Lower lobe of right lung (tissue), 2 donors: ENCODE measurements at regions not wholly inside any gene's neighbourhood (a gene's known extent, or its start where the extent isn't known, plus 50 kb on each side); places are given as distances from the start of the nearest gene placed in this dataset.

Source experiments
- ATAC-seq, 2 donors: fragments of 200-7000 bp; cut with Tn5 transposase; one replicate each; pipeline ENCODE4 v1.9.1; 2020 to 2022; ENCODE audit warnings: mild to moderate bottlenecking in 2 of 2, moderate library complexity in 2 of 2
- DNase-seq: peaks from one replicate; pipeline ENCODE4 v3.0.0-alpha.2; 2020
- H3K27ac ChIP-seq: fragments of 200-600 bp; one replicate; pipeline ENCODE4 v1.8.0; 2022
- H3K27me3 ChIP-seq: fragments of 200-600 bp; one replicate; pipeline ENCODE4 v1.8.0; 2022; ENCODE audit warnings: low read depth
- H3K36me3 ChIP-seq: fragments of 200-600 bp; one replicate; pipeline ENCODE4 v1.8.0; 2022; ENCODE audit warnings: mild to moderate bottlenecking
- H3K4me1 ChIP-seq: fragments of 200-600 bp; one replicate; pipeline ENCODE4 v1.8.0; 2022
- H3K4me3 ChIP-seq: fragments of 200-600 bp; one replicate; pipeline ENCODE4 v1.8.0; 2022; ENCODE audit warnings: mild to moderate bottlenecking
- H3K9me3 ChIP-seq: fragments of 200-600 bp; one replicate; pipeline ENCODE4 v1.8.0; 2022
- CTCF ChIP-seq: fragments of 200-600 bp; IDR thresholded peaks from one replicate; pipeline ENCODE4 v1.8.0; 2022; ENCODE audit warnings: antibody characterized with exemption, mild to moderate bottlenecking
- intact Hi-C: fragments of 100-400 bp; cut with DNase I; formaldehyde crosslinking; loops from one replicate; pipeline ENCODE4 v1.11.0; 2022
- donor health status: DM: no; HTN: yes; CAD: no; lungs with severe emphysema.

- DNase-seq, result no peak
- intact Hi-C loops, result no loop called here
- H3K27ac ChIP-seq, result no peak overlapping the region
- TF ChIP-seq CTCF, result no peak
- H3K27me3 ChIP-seq, result no peaks in the 10 kb centered on the region
- H3K9me3 ChIP-seq, result peaks cover 10% of the 10 kb centered on the region
- ATAC-seq, result no peak
- H3K4me3 ChIP-seq, result no peak overlapping the region
- no peaks in the 10 kb centered on the region for H3K4me1 ChIP-seq
- no peaks in the 10 kb centered on the region for H3K36me3 ChIP-seq
These were observed 53.4 kb upstream of the CYP2C8 start for GRCh38 chr10:95122736-95123135.

- Histone ChIP-seq H3K4me3 (no peak overlapping the region), H3K27me3 (no peaks in the 10 kb centered on the region), H3K9me3 (peaks cover 10% of the 10 kb centered on the region), H3K27ac (no peak overlapping the region), H3K36me3 (no peaks in the 10 kb centered on the region), H3K4me1 (no peaks in the 10 kb centered on the region)
- intact Hi-C loops, result no loop called here
- DNase-seq, result no peak
- no peak for ATAC-seq
- TF ChIP-seq CTCF, result no peak
These were observed 52.6 kb upstream of the CYP2C8 start for GRCh38 chr10:95121904-95122303.
